Fibroblast of skin of abdomen (primary cell): ENCODE measurements at regions not wholly inside any gene's neighbourhood (a gene's known extent, or its start where the extent isn't known, plus 50 kb on each side); places are given as distances from the start of the nearest gene placed in this dataset.

Experiments
- DNase-seq: peaks from one replicate; pipeline ENCODE4 v3.0.0-alpha.2; 2013

GRCh38 chr22:27260087-27260698 lies 541.4 kb downstream of the MN1 start:
- no peak for DNase-seq

DNA sequence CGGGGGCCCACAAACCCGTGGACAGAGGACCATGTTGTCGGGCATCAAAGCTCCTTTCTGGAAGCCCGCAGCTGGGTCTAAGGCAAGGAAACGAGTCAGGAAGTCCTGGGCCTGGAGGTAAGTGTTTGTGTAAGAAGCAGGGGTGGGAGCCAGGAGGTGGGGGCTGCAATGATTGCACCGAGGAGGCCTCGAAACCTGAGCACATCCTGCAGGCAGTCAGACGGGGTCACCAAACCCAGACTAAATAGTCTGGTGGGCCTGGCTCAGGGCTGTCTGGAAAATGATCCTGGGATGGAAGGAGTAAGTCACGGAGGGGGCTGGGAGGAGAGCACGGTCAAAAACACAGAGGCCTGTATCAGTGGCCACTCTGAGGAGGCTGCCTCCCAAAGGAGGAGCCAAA lies 539.2 kb downstream of the MN1 start:
- DNase-seq = peak; percentile 89

DNA sequence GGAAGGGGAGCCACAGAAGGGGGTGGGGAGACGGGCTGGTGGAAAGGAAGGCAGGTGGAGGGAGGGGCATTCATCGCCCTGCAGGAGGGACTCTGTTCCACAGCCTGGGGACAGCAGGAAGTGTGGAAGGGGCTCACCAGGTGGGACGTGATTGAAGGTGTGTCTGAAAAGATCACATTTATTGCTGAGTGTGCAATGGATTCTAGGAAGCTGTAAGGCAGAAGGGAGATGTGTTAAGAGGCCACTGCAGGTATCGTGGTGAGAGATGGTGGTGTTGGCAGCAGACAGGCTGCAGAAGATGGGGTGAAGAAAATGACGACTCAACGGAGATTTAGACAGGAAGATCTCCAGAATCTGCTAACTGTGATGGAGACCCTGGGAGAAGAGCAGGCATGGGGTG lies 537.4 kb downstream of the MN1 start:
- DNase-seq = no peak

- peak; percentile 95 for DNase-seq
Measured at GRCh38 chr22:27267145-27267544, 534.4 kb downstream of the MN1 start.

DNA sequence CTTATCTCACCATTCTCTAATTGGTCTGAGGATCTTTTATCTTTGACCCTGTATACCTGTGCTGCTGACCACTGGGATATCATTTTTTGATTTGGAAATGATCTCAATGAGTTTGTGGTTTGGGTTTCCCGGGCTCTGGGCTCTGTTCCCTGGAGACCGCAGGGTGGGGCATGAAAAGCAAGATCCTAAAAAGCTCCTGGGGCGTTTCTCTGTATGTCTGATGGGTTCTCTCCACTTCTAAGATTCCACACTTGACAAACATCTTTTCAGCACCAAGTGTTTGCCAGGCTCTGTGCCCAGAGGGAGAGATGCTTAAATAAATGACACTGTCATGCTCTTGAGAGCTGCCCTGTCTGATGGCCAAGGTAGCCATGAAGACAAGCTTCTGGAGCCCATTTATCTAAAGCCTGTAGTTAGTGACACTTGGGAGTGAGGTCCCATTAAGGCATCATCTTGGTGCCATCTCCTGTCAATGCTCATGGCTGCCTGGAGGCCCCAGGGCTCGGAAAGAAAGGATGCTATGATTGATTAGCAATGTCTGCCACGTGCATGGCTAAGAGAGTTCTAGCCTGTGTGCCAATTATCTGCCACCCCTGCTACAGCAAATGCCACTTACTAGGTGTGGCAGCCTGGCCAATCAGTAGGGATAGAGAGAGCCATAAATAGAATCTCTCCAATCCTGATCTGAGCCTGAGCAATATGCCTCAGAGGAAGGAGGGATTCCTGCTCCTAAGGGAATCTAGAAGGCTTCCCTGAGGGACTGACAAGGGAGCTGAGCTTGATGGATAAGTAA lies 531.6 kb downstream of the MN1 start:
- no peak for DNase-seq

DNA sequence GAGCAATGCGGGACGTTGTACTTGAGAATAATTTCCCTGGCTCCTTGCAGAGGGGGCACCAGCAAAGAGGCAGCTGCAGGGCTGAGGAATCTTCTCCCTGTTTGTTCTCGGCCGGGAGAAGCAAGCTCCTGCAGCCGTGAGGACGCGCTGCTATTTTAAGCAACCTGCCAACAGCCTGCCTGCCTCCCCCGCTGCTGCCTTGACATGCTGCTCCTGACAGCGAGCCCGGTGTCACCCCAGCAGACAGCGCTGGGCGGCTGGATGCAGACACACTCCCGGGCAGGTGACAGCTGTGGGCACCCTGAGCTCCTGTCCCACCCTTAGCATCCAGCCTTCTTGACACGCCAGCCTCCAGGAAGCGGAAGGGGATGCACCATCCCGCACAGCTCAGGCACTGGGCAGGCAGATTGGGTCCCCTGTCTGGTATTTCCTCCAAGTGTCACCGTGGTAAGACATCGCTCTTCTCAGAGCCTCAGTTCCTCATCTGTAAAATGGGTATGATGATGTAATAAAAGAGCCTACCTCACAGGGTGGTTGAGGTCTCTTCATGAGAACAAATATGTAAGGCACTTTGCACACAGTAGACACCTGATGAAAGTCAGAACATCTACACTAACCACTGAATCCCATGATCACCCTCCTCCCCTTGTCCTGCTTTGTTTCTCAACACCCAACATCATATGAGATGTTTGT lies 530.6 kb downstream of the MN1 start:
- DNase-seq = peak; percentile 34

DNA sequence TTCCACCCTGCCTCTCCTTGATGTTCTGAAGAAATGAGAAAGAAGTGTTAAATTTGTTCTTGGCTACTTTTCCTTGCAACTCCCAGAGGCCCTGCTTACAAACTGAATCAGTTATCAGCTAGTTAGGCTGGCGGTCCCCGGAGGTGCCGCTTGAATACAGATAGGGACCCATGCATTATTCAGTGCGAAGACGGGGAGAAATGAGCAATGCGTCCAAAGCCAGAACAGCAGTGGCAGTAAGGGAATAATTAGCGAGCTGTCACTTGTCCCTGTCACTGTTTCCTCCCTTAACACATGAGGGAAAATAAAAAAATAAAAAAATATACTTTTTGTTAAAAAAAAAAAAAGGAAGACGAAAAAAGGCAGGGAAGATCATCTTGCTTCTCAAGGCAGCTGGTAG lies 528.1 kb downstream of the MN1 start:
- DNase-seq = no peak

GRCh38 chr22:27273853-27274252 lies 527.7 kb downstream of the MN1 start:
- no peak for DNase-seq

GRCh38 chr22:27274770-27275449 lies 526.6 kb downstream of the MN1 start:
- peak; percentile 55 for DNase-seq

- no peak for DNase-seq
Measured at GRCh38 chr22:27278946-27279345, 522.6 kb downstream of the MN1 start.

GRCh38 chr22:27283240-27283639 lies 518.3 kb downstream of the MN1 start:
- DNase-seq = no peak

DNA sequence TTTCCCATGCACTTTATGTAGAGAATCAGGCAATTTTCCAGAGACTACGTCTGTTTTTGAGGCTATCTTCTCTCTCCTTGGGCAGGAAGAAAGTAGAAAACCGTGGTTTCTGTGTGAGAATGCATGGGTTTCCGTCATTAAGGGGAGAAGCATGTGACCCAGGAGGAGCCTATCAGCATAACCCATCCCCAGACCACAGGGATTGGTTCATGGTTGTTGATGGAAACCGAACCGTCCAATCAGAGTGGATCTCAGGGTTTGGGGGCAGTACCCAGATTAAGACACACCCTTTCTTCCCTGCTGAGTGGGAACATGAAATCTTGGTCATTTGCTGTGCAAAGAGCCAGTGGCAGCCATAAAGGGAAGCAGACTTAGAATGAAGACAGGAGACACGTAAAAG lies 517.8 kb downstream of the MN1 start:
- DNase-seq = no peak

DNA sequence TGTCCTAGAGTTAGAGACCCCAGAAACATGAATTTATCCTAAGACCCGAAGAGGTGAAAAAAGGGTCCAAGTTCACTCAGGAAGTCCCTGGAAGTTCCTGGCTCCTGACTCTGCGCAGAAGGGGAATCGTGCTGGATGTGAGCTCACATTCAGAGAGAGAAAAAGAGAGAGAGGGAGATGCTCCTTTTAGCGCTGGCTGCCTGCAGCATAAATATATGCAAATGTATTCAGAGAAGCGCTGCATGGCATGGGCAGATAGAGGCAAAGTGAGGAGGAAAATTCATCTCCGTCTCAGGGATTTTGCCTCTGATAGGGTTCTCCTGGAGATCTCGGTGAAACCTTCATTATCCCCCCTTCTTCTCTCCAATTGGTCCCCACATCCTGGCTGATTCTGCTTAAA lies 517.2 kb downstream of the MN1 start:
- no peak for DNase-seq

- no peak for DNase-seq
Measured at GRCh38 chr22:27286711-27287110, 514.8 kb downstream of the MN1 start.

- DNase-seq = no peak
Measured at GRCh38 chr22:27292542-27293299, 508.8 kb downstream of the MN1 start.

- DNase-seq = no peak
Measured at GRCh38 chr22:27293721-27294445, 507.7 kb downstream of the MN1 start.

DNA sequence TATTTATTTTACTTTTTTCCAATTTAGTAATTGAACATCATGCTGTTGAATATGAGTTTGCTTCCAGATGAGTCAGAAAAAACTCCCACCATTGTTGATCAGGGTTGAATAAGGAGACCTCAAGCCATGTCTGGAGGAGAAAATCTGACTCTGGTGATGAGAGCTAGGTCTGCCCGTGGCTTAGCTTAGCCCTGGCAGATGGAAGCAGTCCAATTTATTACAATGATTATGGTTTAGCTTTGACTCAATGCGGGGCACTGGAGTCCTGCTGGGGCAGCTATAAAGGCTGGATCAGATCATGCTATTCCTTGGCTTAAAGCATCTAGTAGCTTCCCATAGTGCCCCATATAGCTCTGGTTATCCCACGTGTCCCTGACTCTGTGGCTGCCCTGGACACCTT lies 506.5 kb downstream of the MN1 start:
- no peak for DNase-seq

DNA sequence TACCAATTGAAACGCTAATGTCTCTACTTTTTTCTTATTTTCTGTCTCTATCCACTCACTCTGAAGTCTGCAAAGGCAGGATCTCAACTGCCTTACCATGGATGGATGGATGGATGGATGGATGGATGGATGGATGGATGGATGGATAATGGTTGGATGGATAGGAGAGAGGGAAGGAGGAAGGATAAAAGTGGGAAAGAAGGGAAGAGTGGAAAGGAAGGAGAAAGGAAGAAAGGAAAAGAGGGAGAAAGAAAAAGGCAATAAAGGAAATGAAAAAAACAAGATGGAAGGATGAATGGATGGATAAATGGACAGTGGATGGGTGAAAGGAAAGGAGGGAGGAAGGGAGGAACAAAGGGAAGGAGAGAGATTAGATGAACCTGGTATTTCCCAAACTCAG lies 506.0 kb downstream of the MN1 start:
- DNase-seq = no peak

- DNase-seq = no peak
Measured at GRCh38 chr22:27296091-27296675, 505.4 kb downstream of the MN1 start.

DNA sequence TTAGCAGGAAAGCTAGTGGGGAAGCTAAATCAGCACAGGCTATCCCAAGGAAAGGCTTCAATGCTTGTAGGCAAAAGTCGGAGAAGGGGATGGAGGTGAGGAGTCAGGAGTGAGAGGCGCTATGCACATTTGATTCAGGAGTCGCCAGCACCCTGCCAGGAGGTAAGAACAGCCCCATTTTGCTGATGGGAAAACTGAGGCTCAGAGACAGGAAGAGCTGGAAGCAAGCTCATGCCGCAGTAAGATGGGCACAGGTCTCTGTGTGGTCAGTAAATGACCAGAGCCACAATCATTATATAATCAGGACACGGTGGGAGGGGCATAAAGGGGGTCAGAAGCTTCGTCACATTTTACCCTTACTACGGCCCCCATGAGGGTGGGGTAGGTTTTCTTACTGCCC lies 504.4 kb downstream of the MN1 start:
- DNase-seq = no peak

DNA sequence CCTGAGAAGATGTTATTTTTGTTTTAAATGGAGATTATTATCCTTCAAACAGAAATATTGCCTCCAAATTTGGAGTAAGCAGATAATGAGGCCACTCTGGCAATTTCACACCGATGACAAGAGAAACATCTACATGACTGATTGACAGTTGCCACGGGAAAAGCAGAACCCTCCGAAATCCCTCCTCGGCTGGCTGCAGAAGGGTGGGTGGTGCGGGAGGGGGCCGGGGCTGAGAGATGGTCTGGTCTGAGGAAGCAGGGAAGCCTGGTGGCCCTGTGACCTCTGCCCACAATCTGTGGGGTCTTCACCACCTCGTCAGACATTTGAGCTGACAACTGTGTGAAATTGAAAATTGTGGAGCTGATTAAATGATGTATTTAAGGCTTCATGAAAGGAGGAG lies 503.2 kb downstream of the MN1 start:
- no peak for DNase-seq
